ENCODE measurements at regions not wholly inside any gene's neighbourhood (a gene's known extent, or its start where the extent isn't known, plus 50 kb on each side); places are given as distances from the start of the nearest gene placed in this dataset.
A peak's percentile ranks its signal among the peaks of the same experiment; 100 is the strongest.

DNA sequence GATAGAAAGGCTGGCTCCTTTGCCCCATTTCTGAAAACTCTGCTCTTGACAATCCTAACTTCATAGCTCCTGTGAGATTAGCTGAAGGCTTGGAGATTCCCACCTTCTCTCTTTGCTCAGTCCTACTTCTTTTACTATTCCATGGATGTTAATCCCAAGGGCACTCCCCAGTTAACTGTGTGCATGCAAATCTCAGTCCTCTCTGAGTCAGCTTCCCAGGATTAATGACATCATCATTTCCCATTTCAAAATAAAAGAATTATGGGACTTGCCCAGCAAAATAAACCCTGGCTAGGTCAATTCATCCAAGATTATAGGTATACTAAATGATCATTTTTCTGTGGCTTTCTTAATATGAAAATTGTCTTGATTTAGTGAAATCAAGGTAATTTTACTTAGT lies 328.6 kb upstream of the NR3C2 start:
- POLR2A ChIA-PET (ENCODE audit: partially characterized antibody), result no interaction called here
- H4K5ac ChIP-seq (ENCODE audit: insufficient read length, low read depth, low read length), result no peak overlapping the region

More for the DNA sequence above, 328.6 kb upstream of the NR3C2 start:
- H3K27ac ChIP-seq (ENCODE audit: low read depth, low read length), result no peak overlapping the region
- H4K91ac ChIP-seq (replicated peaks; ENCODE audit: insufficient read length, low read length), result no peak overlapping the region
- H3K14ac ChIP-seq (ENCODE audit: insufficient read length), result no peak overlapping the region
- TF ChIP-seq HDAC2 (IDR thresholded peaks at IDR 0.05; ENCODE audit: borderline replicate concordance in 1 of 2, low read depth in 2 of 2, low read length in 2 of 2) (no peak), TCF12 (IDR thresholded peaks at IDR 0.05; ENCODE audit: low read depth, low read length) (no peak), RAD21 (IDR thresholded peaks at IDR 0.05 in 1 of 2, conservative IDR thresholded peaks at IDR 0.05 in 1 of 2; ENCODE audit: low read depth in 2 of 2, low read length in 2 of 2) (no peak)
- no peaks in the 10 kb centered on the region for H3K4me1 ChIP-seq (replicated peaks in 1 of 4; ENCODE audit: control insufficient read depth in 3 of 4, insufficient read depth in 4 of 4, low read length in 3 of 4)
- H4K8ac ChIP-seq (ENCODE audit: extremely low read depth, insufficient read depth, low read length), result no peak overlapping the region
- no peaks in the 10 kb centered on the region for H3K36me3 ChIP-seq (ENCODE audit: control insufficient read depth in 2 of 4, insufficient read depth in 4 of 4, low read length in 3 of 4)
- FAIRE-seq (no peak), DNase-seq (ENCODE audit: low read depth in 1 of 2, low spot score in 2 of 2) (no peak)
- H3K79me1 ChIP-seq (ENCODE audit: low read depth, low read length), result no peaks in the 10 kb centered on the region
- H3K4ac ChIP-seq (replicated peaks; ENCODE audit: insufficient read length, low read depth, low read length), result no peak overlapping the region
- H3K9me3 ChIP-seq (ENCODE audit: insufficient read depth in 2 of 2, low read depth in 1 of 2, low read length in 1 of 2), result no peaks in the 10 kb centered on the region
- no peaks in the 10 kb centered on the region for H4K20me1 ChIP-seq (replicated peaks in 1 of 2; ENCODE audit: control insufficient read depth in 1 of 2, insufficient read depth in 2 of 2, low read length in 2 of 2)
- H3K56ac ChIP-seq (replicated peaks; ENCODE audit: insufficient read length, low read depth, low read length), result no peak overlapping the region
- H2BK20ac ChIP-seq (ENCODE audit: low read length), result no peak overlapping the region
- no peak overlapping the region for H2AK5ac ChIP-seq (ENCODE audit: low read depth, low read length)
- no peak overlapping the region for H3K18ac ChIP-seq (ENCODE audit: extremely low read depth, low read length)
- H3K4me2 ChIP-seq (ENCODE audit: insufficient read depth in 1 of 2, low read depth in 2 of 2, low read length in 2 of 2), result no peak overlapping the region
- H3K27me3 ChIP-seq (replicated peaks in 1 of 4; ENCODE audit: control insufficient read depth in 3 of 4, extremely low read depth in 1 of 4, insufficient read depth in 3 of 4, low read length in 3 of 4), result no peaks in the 10 kb centered on the region
- no peak overlapping the region for H2BK5ac ChIP-seq (ENCODE audit: low read depth, low read length)
- H2AFZ ChIP-seq (ENCODE audit: low read length), result 0 out of 2 replicates have a peak overlapping the region, but pooled peaks have one; percentile 3
- no peak overlapping the region for H3K4me3 ChIP-seq (ENCODE audit: extremely low read depth in 1 of 4, insufficient read depth in 2 of 4, low read depth in 3 of 4, low read length in 4 of 4)
- no peaks in the 10 kb centered on the region for H3K23me2 ChIP-seq (ENCODE audit: low read depth, low read length)
- H2BK12ac ChIP-seq (ENCODE audit: low read depth, low read length), result no peak overlapping the region
- H2BK15ac ChIP-seq (ENCODE audit: low read length), result no peak overlapping the region
- no peak overlapping the region for H3K23ac ChIP-seq (ENCODE audit: insufficient read length)
- CTCF ChIA-PET (ENCODE audit: partially characterized antibody), result no interaction called here
- no peaks in the 10 kb centered on the region for H3K79me2 ChIP-seq (ENCODE audit: control insufficient read depth in 1 of 2, insufficient read depth in 2 of 2, low read length in 2 of 2)
- H2BK120ac ChIP-seq (replicated peaks; ENCODE audit: low read depth, low read length), result no peak overlapping the region
- H3K9ac ChIP-seq (replicated peaks in 1 of 4; ENCODE audit: extremely low read depth in 1 of 4, low read depth in 3 of 4, low read length in 3 of 4), result no peak overlapping the region

Data from H1 (cell line).